ENCODE measurements at regions not wholly inside any gene's neighbourhood (a gene's known extent, or its start where the extent isn't known, plus 50 kb on each side); places are given as distances from the start of the nearest gene placed in this dataset.

DNA sequence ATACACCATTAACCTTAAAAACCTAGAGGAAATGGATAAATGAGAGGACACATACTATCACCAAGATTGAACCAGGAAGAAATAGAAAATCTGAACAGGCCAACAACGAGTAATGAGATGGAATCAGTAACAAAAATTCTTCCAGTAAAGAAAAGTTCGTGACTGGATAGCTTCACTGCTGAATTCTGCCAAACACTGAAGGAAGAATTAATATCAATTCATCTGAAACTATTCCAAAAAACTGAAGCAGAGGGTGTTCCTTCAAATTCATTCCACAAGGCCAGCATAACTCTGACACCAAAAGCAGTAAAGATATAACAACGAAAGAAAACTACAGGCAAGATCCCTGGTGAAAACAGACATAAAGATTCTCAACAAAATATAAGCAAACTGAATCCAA, 195.8 kb upstream of the GPR149 start:
- TF ChIP-seq, protein P1, sequence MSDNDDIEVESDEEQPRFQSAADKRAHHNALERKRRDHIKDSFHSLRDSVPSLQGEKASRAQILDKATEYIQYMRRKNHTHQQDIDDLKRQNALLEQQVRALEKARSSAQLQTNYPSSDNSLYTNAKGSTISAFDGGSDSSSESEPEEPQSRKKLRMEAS (IDR thresholded peaks at IDR 0.05), result no peak
- no peak for TF ChIP-seq CEBPB (IDR thresholded peaks at IDR 0.05)
- TF ChIP-seq, protein P2, sequence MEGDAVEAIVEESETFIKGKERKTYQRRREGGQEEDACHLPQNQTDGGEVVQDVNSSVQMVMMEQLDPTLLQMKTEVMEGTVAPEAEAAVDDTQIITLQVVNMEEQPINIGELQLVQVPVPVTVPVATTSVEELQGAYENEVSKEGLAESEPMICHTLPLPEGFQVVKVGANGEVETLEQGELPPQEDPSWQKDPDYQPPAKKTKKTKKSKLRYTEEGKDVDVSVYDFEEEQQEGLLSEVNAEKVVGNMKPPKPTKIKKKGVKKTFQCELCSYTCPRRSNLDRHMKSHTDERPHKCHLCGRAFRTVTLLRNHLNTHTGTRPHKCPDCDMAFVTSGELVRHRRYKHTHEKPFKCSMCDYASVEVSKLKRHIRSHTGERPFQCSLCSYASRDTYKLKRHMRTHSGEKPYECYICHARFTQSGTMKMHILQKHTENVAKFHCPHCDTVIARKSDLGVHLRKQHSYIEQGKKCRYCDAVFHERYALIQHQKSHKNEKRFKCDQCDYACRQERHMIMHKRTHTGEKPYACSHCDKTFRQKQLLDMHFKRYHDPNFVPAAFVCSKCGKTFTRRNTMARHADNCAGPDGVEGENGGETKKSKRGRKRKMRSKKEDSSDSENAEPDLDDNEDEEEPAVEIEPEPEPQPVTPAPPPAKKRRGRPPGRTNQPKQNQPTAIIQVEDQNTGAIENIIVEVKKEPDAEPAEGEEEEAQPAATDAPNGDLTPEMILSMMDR (IDR thresholded peaks at IDR 0.05), result no peak

Data from A549 (cell line).